NCI-H510A treated with DMSO at 0.1 percent for 48 hours (cell line): ENCODE measurements at regions not wholly inside any gene's neighbourhood (a gene's known extent, or its start where the extent isn't known, plus 50 kb on each side); places are given as distances from the start of the nearest gene placed in this dataset.
A peak's percentile ranks its signal among the peaks of the same experiment; 100 is the strongest.

Source experiments
- DNase-seq: peaks from one replicate; lab custom pipeline; 2025; lab: John Stamatoyannopoulos, UW

DNA sequence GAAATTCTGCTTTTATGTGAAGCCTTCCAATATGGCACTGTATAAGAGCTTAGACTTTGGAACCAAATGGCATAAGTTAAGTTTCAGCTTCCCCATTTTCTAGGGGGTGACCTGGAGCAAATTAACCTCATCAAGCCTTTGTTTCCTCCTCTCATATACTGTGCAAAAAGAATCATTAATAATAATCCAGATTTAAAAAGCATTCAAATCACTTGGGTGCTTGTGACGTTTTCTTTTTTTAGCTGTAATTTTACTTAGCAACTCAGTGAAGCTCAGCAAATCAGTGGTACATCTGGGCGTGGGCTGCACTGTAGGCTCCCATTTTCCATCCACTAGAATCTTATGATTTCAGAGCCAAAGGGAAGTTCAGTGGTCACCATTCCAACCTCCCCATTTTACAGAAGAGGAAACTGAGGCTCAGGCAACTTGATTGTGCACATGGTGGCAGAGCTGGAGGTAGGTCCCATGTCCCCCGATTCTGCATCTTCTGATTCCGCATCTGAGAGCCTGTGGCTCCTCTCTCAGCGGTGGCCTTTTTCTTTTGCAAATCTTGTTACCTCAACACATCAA, 131.2 kb downstream of the SNAPC1 start:
- no peak for DNase-seq

DNA sequence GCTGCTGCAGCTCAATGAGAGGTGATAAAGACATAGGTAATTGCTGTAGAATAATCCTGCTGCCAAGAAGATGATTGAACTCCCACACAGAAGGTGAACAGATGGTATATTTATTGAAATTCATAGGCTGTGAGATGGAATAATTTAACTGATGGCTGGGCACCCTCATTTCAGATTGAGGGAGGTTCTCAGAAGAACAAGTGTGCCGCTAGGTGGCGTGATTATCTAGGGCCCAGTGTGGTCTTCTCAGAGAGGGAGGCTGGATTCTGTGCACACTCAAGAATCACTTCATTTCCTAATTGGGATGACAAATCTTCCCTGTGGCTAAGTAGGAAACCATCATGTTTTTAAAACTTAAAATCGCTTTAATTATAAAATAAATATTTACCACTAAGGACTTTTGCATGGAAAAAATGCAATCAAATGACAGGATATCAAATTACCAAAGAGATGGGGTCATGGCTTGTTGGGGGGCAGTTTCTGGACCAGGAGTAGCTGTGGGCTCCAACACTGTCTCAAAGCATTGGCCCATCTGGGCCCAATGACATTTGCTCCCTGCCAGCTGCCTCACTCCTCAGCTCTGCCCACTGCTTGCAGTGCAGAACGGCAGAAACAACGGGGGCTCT, 132.3 kb downstream of the SNAPC1 start:
- DNase-seq: peak; percentile 60

DNA sequence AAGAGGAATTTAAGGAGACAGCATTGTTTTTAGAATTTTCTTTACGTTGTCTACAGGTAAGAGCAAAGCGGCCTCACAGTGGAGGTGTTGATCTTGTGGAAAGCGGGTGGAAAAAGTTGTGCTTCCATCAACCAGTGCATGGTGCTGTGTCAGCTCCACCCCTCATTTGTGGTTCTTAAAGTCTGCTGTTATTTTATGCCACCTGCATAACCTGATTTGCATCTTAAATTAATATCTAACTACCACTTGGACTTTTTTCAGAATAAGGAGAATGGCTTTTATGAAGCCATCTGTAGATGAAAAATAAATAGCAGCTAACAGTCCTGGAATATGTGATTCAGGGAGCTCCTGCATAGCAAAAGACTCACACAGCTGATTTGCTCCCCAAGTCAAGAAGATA, 135.1 kb downstream of the SNAPC1 start:
- no peak for DNase-seq

DNA sequence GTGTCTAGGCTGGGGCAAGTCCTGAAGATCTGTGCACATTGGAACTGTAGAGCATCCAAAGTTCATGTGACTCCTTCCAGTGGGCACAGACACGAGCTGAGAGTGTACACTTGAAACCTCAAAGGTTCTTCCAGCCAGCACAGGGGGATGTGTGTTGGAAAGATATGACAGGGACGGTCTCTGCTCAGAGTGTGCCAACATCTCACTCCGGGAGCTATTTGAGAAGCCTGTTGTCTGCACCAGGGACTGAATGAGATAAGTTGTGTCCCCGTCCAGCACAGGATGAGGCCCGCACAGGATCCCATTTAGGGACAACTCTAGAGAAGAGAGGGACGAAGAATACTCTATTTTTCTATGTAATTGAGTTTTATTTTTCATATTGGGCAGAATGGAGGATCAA, 136.3 kb downstream of the SNAPC1 start:
- no peak for DNase-seq

DNA sequence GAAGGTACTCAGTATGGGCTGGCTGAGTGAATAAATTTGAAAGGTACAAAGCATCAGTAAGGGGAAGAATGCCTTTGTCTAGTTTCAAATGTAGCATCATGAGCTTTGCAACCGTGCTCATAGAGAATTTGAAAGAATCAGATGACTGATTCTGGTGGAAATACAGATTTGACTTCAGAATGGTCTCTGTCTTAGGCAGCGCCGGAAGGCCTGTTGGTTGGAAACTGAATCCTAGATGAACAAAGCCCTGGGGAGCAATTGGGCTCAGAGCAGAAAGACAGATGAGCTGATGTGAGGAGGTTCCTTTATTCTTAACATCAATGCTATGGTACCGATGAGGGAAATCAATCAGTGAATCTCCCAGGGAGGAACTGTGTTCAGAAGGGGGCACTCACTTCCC, 137.3 kb downstream of the SNAPC1 start:
- no peak for DNase-seq

DNA sequence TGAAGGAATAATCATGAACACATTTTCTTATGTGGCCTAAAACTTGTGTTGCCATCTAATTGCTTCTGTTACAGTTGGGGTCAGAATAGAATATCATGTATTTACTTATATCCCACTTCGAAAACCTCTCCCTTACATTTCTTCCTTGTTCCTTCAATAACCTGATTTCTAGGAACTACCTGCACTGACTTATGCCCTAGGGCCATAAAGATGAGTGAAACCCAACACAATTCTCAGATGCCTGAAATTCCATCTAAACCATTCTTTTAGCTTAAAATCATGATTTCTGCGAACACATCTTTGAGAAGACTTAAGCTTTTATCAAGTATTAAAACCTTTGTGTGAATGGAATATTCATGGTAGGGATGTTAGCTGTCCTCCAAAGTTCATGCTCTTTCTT, 142.7 kb downstream of the SNAPC1 start:
- no peak for DNase-seq

DNA sequence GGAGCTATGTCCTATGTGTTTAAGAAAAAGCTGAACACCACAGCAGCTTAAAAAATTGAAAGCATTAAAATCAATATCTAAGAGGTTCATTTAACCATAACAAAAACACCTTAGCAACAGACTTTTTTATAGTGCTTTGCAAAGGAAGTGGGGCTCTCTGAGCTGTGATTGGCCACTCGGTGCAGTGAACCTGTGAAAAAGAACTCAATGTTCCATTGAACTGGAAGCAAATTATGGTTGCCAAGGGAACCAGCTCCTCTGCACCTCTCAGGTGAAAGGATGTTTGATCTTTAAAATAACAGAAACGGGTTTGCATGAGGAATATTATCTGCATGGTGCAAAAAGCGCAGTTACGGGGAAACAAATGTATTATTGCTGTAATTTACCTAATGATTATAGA, 149.4 kb downstream of the SNAPC1 start:
- no peak for DNase-seq

DNA sequence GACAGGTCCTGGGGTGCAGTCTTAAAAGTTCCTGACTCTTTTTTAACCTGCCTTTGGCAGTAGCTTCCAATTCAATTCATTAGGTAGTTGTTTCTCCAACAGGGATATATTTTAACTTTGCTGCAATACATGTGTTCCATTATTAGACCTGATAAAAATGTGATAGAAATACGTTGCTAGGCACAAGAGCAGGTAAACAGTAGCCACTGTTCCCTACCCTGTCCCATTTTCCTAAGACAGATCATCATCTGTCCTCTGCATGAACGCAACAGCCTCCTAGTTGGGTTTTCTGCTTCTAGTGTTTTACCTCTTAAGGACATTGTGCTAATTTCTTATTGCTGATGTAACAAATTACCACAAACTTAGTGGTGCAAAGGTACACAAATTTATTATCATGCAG, 156.8 kb downstream of the SNAPC1 start:
- DNase-seq: no peak

DNA sequence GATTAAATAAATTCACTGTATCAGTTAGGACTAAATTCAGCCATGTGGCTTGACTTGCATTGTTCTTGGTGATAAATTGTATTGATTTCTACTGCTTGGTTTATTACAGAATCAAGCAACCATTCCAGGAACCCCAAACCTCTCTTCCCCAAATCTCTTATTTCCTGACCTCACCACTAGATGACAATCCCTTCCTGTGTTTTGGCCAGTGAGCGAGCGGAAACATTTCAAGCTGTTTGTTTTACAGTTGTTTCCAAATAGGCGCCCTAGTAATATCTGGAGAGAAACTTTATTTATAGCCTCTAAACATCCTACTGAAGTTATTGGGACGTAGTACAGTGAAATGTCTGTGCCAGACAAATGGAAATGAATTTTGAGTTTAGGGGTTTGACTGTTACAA, 161.1 kb downstream of the SNAPC1 start:
- no peak for DNase-seq

DNA sequence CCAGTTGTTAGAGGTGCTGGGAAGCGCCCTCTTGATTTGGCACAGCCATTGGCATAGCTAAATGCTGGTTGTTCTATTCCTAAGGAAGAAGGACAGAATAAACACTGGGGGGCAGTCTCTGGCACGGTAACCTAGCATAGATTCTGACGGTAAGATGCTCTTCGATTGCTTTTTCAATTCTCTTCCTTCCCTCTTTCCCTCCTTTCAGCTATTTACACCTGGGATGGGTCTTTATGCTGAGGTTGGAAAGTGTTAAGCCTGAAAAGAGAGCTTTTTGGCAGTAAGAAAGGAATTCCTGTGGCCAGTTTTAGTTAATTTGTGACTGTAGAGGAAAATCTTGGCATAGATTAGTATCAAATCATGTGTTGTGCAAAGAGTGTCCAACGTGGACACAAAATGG, 162.8 kb downstream of the SNAPC1 start:
- no peak for DNase-seq

DNA sequence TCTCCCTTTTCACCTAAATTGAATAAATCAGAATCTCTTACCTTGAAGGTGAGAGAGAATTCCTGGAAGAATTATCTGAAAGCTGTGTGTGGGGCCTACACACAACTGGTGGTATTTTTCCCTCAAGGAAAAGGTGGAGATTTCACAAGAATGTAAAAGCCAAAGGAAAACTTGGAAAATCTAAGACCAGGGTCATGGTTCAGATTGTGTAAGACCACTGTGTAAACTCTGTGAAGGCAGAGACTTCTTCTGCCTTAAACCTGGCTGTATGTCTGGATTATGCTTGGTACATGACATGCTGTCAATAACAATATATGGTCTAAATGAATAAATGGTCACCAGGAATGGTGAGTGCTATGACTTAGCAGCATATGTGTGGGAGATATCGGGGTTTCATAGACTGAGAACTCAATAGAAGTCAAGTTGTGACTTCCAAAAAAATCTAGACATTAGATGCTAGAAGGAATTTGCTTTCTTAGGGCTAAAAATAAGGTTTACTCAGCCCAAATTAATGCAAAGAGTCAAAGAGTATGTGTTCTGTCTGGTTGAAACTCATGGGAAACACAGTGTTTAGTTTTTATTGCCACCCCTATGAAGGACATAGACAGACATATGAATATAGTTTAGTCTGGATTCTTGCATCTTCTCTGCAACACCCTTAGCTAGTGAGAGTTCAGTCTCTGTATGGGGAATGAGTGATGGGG, 163.7 kb downstream of the SNAPC1 start:
- no peak for DNase-seq

DNA sequence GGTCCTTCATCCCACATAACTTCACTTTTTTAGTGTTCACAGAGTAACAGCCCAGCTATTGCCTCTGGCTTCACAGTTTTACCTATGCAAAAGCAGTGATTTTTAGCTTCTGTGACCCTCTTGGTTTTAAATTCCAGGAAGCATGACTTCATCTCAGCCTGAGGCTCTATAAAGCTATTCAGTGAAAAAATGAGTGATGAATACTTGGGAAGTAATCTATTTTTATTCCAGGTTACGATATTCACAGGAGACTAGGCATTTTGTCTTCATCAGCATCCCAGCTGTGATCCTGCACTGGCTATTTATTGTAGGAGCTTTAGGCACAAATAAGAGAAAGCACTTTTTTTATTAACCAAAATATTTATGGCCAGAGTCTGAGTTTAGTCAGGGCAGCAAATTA, 164.8 kb downstream of the SNAPC1 start:
- no peak for DNase-seq

DNA sequence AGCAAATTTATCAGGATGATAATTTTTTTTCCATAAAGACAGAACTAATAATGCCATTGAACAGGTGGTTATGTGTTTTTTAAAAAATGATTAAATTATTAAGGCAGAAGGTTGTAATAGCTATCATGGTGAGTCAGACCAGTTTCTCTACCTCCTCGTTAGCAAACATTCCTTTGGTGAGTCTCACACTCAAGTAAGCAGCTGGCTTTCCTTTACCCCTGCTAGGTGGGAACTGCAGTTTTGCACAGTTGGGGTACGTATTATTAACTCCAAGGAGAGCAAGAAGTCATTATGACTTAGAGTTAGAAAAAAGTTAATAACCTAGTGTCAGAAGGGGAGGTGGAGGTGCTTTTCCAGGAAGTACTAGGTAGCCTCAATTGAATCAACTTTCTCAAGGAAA, 165.3 kb downstream of the SNAPC1 start:
- no peak for DNase-seq

DNA sequence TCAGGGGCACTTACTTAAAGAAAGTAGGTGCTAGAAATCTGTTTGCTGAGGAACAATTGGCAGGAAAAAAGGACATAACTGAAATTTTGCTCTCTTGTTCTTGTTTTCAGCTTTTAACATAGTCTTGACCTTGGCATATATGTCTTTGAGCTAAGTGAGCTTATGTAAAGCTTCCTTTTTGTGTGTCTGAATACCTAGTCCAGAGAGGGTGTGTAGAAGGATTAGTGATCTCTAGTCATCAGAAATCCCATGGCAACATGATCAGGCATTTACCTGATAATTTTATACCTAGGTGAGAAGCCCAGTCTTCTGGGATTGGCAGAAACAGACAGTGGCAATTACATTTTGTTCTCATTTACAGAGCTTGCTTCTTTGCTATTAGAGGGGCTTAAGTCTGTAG, 166.1 kb downstream of the SNAPC1 start:
- DNase-seq: no peak

DNA sequence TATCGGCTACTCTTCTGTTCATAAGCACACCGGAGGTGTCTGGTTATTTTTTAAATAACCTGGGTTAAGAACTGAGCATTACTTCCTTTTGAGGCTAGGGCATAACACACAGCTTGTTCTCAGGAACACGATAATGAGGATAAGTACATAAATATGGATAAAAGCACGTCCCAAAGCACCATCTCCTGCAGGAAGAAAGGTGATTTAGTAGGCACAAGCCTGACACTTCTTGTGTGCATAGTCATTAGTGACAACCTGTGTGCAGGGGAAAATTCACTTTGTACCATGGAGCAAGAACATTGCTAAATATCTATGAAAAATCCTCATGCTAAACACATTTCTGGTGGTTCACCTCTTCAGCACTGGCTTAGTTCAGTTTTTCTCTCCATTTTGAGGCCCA, 166.5 kb downstream of the SNAPC1 start:
- DNase-seq: no peak

DNA sequence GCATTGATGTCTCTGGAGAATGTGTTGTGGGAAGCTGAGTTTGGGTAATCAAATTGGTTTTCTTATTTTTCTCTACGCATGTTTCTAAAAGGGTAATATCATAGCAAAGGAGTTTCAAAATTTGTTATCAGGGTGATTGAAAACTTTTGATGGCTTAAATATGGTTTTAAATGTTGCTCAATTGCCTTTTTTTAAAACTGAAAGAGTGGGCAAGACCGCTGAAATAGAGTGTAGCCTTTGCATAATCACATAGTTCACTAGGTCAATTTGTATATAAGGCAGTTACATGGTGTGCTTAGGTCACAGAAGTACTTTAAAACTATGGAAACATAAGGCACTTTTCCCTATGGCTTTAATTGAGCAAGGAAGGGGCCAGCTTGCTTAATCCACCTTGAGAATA, 167.4 kb downstream of the SNAPC1 start:
- no peak for DNase-seq

DNA sequence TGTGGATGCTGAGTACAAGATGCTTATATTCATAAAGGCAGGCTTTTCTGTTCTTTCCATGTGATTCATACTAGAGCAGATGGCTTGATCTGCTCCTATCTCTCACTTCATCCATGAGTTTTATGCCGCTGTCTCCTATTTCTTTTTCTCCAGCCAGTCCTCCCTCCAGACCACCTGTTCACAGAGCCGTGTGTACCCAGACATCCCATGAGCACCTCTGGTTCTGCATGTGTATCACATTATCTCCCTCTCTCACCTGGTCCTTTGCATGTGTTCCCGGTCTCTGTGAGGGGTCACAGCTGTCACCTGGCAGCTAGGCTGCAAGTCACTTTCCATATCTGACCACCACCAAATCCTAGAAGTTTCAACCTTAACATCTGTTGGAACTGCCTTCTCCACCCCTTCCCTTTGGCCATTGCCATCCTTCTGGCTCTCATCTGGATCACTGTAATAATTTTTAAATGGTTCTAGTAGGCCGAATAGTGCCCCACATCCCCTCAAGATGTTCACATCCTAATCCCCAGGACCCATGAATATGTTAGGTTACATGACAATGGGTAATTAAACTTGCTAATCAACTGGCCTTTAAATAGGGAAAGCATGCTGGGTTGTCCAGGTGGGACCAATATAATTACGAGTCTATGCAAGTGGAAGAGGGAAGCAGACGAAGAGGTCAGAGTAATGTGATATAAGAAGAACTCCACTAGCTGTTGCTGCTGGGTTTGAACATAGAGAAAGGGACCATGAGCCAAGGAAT, 168.1 kb downstream of the SNAPC1 start:
- DNase-seq: no peak

DNA sequence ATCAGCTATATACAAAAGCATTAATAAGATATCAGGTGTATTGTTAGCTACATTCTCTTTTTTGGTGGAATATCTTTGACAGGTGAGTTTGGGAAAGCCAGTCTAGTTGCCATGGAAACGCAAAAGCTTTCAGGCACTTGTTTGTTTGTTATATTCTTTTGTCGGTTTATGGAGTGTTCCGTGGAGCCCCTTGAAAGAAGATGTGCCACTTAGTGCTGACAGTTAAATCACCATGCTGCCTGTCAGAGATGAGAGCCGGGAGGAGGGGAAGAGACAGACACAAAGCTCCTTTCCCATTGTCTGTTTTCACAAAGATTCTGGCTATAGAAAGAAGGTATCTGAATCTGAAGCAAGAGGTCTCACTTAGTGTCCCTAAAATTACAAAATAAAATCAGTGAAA, 170.8 kb downstream of the SNAPC1 start:
- DNase-seq: no peak

DNA sequence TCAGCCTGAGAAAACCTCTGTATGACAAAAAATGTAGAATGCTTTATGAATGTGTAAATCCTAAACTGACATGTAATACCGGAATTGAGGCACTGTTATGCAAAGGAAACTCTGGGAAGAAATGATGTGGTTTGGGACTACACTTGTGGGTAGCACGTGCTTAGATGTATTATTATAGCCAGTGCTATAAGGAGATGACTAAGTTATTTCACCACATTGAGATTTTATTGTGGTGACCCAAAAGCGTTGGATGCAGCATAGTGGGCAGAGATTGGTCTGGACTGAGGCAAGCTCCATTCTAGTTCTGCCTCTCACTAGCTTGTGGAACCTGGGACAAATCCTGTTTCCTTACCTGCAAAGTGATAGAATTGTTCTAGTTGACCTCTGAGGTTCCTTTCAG, 172.2 kb downstream of the SNAPC1 start:
- no peak for DNase-seq

DNA sequence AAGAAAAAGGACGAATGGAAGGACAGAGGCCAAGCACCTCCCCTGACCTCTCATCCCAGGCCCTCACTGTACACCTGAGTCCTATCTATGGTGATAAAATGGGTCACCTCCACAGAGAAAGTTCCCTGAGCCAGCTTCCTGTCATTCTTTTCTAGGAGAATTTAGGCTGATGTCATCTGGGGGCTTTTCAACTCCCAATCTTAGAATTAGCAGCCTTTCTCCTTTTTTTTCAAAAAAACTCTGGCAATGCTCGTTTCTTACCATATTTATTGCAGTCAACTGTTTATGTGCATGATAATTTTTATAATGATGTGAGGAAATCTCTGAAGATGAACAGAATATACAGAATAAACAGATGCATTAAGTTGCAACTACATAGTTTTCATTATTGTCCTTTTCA, 177.6 kb downstream of the SNAPC1 start:
- no peak for DNase-seq

DNA sequence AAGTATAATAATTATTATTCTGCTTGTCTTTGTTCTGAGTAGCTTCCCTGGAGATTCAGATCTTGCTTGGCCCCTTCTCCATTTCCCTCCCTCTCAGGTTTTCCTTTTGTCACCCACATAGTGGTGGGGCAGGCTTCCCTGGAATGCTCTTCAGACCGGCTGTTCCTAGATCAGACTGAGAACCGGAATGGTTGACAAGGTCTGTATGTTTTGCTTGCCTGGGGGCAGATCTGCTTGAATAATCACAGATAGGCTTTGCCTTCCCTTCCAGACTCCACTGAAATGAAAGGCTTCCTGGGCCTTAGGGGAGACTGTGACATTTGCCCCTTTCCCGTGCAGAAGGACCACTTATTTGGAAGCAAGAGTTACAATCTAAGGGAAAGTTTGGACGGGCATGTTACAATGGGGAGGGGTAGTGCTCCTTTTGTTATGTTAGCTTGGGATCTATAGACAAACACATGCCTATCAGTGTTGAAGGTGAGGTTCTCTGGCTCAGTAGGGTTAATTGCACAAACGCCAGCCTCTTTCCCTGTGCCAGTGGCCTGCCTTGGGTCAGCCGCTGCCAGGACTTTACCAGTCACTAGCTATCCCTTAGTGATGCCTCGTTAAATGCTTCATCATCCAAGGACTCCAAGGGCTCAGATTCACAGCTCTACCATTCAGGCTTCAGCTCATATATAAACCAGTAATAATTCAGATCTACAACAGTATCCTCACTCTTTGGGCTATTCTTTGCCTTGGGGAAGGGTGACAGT, 178.6 kb downstream of the SNAPC1 start:
- DNase-seq: no peak

DNA sequence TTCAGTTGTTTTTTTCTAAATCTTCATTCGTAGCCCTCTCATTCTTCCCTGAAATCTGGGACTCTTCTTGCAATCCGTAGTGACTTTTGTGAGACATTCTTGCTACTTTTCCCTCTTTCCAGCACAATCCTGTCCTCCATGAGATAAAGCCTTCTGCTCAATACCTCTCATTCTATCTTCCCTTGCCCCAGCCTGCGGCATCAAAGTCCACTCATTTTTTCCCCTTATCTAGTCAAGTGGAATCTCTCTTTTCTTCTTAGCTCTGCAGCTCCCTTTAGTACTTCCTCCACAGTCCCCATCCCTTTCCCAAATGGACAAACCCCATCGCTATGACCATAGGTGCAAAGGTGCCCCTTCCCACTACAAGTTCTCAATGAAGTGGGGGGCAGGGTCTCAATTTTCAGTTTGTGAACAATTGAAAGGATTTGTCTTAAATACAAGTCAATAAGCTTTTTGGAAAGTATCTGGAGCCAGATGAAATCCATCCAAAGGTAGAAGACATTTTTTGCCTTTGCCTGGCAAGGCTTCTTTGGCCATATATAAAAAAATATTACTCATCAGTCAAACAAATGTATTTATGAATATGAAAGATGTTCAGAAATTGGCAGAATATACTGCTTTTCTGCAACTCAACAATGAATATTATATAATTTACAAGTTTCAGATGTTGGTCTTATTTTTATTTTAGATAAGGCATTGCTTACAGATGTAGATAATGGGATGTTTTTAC, 179.4 kb downstream of the SNAPC1 start:
- no peak for DNase-seq
